Thyroid gland (tissue), 4 donors: ENCODE measurements at regions not wholly inside any gene's neighbourhood (a gene's known extent, or its start where the extent isn't known, plus 50 kb on each side); places are given as distances from the start of the nearest gene placed in this dataset.
"Not testable (repeated sequence)": the region's sequence is repeated elsewhere in the genome, so short reads cannot be mapped to it uniquely, and the experiment has no call there.

Source experiments
- POLR2A ChIP-seq, 2 donors: fragments of 450-650 bp; IDR thresholded peaks; one replicate each; pipeline ENCODE4 v1.6.1; 2017; ENCODE audit warnings: antibody characterized with exemption in 2 of 2, mild to moderate bottlenecking in 2 of 2, moderate library complexity in 1 of 2
- TF ChIP-seq, protein P1 (sequence below), 6 experiments: fragments of 200-600 bp in 3 of 6; fragments of 450-650 bp in 3 of 6; sonication (generic) in 3 of 6; IDR thresholded peaks; one replicate each; pipeline ENCODE4 v1.5.1; 2016 to 2019; ENCODE audit warnings: antibody characterized with exemption in 6 of 6, mild to moderate bottlenecking in 2 of 6, inconsistent platforms in 1 of 6, moderate library complexity in 1 of 6

DNA sequence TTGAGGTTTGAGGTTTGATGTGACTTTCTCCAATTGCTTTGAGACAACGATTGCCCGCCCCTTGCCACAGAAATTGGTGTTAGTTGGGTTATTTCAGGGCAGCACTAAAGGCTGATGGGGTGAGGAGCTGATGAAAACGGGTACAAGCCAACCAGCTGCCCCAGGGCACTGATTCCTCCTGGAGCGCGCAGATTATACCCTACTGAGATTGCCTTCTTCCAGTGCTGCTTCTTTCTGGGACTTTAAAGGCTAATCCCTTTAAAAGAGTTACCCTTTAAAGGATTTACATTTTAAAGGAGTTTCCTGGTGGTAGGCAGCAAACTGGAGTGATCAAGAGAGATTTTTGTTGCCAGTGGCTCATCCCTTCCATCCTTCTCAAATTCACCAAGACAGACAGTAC lies 1903.3 kb downstream of the KHDRBS2 start:
- TF ChIP-seq POLR2A (IDR thresholded peaks at IDR 0.05) = not testable (repeated sequence)
- TF ChIP-seq, protein P1, sequence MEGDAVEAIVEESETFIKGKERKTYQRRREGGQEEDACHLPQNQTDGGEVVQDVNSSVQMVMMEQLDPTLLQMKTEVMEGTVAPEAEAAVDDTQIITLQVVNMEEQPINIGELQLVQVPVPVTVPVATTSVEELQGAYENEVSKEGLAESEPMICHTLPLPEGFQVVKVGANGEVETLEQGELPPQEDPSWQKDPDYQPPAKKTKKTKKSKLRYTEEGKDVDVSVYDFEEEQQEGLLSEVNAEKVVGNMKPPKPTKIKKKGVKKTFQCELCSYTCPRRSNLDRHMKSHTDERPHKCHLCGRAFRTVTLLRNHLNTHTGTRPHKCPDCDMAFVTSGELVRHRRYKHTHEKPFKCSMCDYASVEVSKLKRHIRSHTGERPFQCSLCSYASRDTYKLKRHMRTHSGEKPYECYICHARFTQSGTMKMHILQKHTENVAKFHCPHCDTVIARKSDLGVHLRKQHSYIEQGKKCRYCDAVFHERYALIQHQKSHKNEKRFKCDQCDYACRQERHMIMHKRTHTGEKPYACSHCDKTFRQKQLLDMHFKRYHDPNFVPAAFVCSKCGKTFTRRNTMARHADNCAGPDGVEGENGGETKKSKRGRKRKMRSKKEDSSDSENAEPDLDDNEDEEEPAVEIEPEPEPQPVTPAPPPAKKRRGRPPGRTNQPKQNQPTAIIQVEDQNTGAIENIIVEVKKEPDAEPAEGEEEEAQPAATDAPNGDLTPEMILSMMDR (IDR thresholded peaks at IDR 0.05) = not testable (repeated sequence)
